ENCODE measurements at regions not wholly inside any gene's neighbourhood (a gene's known extent, or its start where the extent isn't known, plus 50 kb on each side); places are given as distances from the start of the nearest gene placed in this dataset.

DNA sequence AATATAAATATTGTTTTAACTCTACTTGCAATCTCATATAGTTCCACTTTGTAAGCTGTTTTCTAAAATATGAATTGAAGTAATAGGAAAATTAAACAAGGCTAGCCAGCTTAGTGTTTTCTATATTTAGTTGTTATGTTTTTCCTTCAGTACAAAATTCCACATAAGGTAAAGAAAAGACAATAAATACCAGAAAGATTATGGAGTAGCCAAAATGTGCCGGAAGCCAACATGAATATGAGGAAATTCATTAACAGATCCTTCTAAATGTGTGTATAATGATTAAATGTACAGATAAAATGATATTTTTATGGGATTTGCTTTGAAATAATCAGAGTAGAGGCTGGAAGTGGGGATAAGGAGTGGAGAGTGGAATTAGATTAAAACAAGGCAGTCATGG, 52.5 kb upstream of the COL21A1 start:
- in situ Hi-C loops (cut with MboI; ENCODE audit: low sequenced_read_pairs), result no loop called here

DNA sequence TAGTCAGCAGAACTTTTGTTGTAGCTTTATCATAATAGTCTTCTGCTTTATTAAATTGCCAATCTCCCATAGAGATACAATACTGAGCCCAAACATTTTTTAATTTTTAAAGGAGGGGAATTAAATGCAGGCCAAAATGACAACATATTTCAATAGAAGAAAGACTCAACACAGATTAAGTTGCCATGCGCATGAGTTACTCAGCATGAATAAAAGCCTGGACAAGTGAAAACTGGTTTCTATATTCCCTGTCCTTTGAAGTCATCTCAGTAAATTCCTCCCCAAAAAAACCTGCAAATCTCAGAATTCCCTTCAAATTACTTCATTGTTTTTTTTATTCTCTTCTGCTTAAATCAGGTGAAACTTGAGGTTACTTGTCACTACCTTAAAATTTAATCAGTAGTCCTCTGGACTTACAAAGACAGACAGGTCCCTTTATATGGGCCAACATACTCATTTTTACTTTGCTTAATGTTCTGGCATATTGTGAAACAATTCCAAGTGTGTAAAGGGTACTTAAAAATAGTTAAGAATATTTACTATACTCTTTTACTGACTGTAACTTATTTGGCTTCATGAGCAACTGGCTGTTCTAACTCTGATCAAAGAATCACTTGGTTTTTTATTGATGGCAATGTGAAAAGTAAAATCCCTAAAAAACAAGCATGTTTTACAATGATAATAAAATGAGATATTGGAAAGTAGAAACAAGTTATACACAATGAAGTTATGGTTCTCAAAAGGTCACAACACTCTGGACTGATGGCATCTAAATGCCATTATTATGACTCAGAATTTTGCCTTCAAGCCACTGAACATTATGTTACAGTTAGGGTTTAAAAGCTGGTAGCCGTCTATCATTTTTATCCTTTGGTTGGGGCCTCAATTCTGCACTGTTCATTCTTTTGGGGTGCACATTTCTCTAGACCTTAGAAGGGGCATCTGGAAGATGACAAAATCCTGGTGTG, 49.9 kb upstream of the COL21A1 start:
- in situ Hi-C loops (cut with MboI; ENCODE audit: low sequenced_read_pairs), result no loop called here

Data from HL-60/S4 (cell line).